T-helper 1 cell treated with Interleukin-12 subunit alpha and Interleukin-12 subunit beta and Interleukin-4 antibody, amounts not matched to agents 30 μg/mL and 1 μg/mL, for 36 hours (primary cell): ENCODE measurements at regions not wholly inside any gene's neighbourhood (a gene's known extent, or its start where the extent isn't known, plus 50 kb on each side); places are given as distances from the start of the nearest gene placed in this dataset.
"Not testable (repeated sequence)": the region's sequence is repeated elsewhere in the genome, so short reads cannot be mapped to it uniquely, and the experiment has no call there.

ENCODE experiments used
- H3K27ac Mint-ChIP-seq: one replicate; pipeline ENCODE4 v1.8.0; 2021; ENCODE audit warnings: mild to moderate bottlenecking, mixed read lengths
- H3K27me3 Mint-ChIP-seq: one replicate; pipeline ENCODE4 v1.8.0; 2021; ENCODE audit warnings: low read depth, mixed read lengths
- H3K36me3 Mint-ChIP-seq: one replicate; pipeline ENCODE4 v1.8.0; 2021; ENCODE audit warnings: low read depth, mixed read lengths
- H3K4me1 Mint-ChIP-seq: one replicate; pipeline ENCODE4 v1.8.0; 2021; ENCODE audit warnings: low read depth, mixed read lengths
- H3K4me3 Mint-ChIP-seq: one replicate; pipeline ENCODE4 v1.8.0; 2021; ENCODE audit warnings: mild to moderate bottlenecking, moderate library complexity, mixed read lengths
- H3K9me3 Mint-ChIP-seq: one replicate; pipeline ENCODE4 v1.8.0; 2021; ENCODE audit warnings: mixed read lengths

DNA sequence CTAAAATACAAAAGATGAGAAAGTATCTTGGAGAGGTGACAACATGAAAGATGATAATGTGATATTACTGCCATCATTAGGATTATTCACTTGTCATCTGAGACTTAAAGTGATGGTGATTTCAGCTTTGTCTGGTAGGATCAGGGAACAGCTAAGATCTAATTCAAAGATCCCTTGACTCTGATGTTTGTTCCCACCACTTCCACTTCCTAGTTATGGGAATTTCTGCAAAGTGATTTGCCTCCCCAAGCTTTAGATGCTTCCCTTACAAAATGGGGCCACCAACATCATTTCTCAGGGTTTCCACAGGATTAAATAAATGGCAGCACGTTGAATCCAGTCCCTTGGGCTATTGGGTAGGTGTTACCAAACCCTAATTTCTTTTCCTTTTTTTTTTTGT lies 550.8 kb upstream of the CDH5 start:
- H3K9me3 Mint-ChIP-seq: no peaks in the 10 kb centered on the region
- H3K4me3 Mint-ChIP-seq: no peak overlapping the region
- no peak overlapping the region for H3K27ac Mint-ChIP-seq
- no peaks in the 10 kb centered on the region for H3K27me3 Mint-ChIP-seq
- no peaks in the 10 kb centered on the region for H3K36me3 Mint-ChIP-seq
- no peaks in the 10 kb centered on the region for H3K4me1 Mint-ChIP-seq

DNA sequence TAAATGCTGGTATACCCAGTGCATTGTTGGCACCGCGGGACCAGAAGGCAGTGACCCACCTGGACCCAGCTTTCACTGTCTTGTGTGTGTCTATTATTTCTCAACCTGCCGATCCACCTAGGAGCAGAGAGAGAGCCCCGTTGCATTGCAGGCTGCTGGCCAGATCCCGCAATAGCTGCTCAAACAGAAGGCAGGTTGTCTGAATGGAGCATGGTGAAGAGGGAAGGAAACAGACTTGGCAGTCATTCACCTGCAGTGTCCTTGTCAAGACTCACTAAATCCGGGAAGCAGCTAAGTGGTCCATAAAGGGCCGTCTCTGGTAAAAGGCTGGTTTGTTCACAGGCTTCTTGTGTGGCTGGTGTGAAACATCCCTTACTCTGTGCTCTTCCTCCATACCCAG lies 552.6 kb upstream of the CDH5 start:
- H3K4me3 Mint-ChIP-seq, H3K9me3 Mint-ChIP-seq, H3K27me3 Mint-ChIP-seq, H3K4me1 Mint-ChIP-seq, H3K36me3 Mint-ChIP-seq, H3K27ac Mint-ChIP-seq: not testable (repeated sequence)

DNA sequence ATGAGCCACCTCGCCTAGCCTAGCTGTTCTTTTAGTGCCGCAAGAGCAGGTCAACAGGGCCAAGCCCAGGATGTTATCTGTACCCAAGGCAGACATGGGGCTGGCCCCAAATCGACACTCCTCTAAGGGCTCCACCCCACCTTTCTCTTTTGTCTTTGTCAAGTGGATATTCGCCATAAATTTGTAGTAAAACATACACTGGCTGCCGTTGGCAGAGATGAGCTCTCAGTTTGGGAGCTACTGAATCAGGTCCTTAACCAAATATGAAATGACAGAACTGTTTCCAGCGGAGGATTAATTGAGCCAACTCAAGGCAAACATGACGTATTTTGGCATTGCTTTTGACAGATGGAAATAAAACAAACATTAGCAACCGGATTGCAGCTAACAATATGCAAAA lies 556.9 kb upstream of the CDH5 start:
- H3K36me3 Mint-ChIP-seq: no peaks in the 10 kb centered on the region
- no peaks in the 10 kb centered on the region for H3K27me3 Mint-ChIP-seq
- no peak overlapping the region for H3K27ac Mint-ChIP-seq
- no peaks in the 10 kb centered on the region for H3K4me1 Mint-ChIP-seq
- no peak overlapping the region for H3K4me3 Mint-ChIP-seq
- H3K9me3 Mint-ChIP-seq: no peaks in the 10 kb centered on the region

DNA sequence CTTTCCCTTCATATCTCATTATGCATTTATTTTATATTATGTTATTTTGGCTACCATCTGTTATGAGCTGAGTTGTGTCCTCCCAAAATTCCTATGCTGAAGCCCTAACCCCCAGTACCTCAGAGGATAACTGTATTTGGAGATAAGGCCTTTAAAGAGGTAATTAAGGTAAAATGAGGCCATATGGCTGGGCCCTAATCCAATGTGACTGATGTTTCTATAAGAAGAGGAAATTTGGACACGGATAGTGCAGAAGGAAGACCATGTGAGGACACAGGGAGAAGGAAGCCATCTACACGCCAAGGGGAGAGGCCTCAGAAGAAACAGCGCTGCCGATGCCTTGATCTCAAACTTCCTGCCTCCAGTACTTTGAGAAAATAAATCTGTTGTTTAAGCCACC lies 557.7 kb upstream of the CDH5 start:
- no peaks in the 10 kb centered on the region for H3K4me1 Mint-ChIP-seq

DNA sequence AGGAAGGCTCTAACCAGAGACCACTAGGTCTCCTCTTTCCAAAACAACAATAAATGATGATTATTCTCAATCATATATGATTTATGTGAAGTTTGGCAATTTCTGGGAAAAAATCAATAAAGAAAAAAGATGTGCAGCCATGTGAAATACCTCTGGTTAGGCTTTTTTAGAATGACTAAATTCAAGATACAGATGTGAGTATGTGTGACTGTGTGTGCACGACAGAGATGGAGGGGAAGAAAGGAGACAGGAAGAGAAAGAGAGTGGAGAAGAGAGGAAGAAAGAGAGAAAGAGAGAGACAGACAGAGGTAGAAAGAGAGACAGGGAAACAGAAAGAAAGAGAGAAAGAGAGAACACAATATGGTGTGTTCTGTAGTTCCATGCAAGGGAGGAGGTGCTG lies 558.6 kb upstream of the CDH5 start:
- no peaks in the 10 kb centered on the region for H3K9me3 Mint-ChIP-seq
- H3K27me3 Mint-ChIP-seq: no peaks in the 10 kb centered on the region
- no peaks in the 10 kb centered on the region for H3K4me1 Mint-ChIP-seq
- H3K36me3 Mint-ChIP-seq: no peaks in the 10 kb centered on the region
- H3K4me3 Mint-ChIP-seq: no peak overlapping the region
- H3K27ac Mint-ChIP-seq: no peak overlapping the region

More for the DNA sequence above, 557.7 kb upstream of the CDH5 start:
- Mint-ChIP-seq H3K27me3 (no peaks in the 10 kb centered on the region), H3K27ac (no peak overlapping the region), H3K36me3 (no peaks in the 10 kb centered on the region), H3K4me3 (no peak overlapping the region), H3K9me3 (no peaks in the 10 kb centered on the region)

DNA sequence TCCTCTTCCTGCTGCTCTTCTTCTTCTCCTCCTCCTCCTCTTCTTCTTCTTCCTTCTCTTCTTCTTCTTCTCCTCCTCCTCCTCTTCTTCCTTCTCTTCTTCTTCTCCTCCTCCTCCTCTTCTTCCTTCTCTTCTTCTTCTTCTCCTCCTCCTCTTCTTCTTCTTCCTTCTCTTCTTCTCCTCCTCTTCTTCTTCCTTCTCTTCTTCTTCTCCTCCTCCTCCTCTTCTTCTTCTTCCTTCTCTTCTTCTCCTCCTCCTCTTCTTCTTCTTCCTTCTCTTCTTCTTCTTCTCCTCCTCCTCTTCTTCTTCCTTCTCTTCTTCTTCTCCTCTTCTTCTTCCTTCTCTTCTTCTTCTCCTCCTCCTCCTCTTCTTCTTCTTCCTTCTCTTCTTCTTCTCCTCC lies 560.8 kb upstream of the CDH5 start:
- H3K27ac Mint-ChIP-seq, H3K9me3 Mint-ChIP-seq, H3K27me3 Mint-ChIP-seq, H3K36me3 Mint-ChIP-seq, H3K4me3 Mint-ChIP-seq, H3K4me1 Mint-ChIP-seq: not testable (repeated sequence)

DNA sequence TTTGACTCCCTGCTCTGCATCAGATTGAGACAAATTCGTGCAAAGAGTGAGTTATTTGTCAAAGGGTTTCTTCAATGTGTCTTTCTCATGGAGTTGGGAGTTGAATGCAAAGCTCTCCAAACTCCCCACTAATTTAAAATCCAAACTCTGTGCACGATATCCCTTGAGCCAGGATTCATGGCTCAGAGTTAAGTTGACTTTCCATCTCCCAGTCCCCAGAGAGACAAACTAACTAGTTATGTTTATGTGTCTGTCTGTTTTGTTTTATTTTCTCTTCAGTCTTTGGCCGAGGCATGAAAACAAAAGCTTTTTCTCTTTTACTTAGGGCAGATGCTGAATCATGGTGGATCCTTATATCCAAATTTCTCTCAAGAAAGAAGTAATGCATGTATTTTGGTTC lies 570.0 kb upstream of the CDH5 start:
- H3K9me3 Mint-ChIP-seq: no peaks in the 10 kb centered on the region
- H3K27ac Mint-ChIP-seq: no peak overlapping the region
- H3K4me3 Mint-ChIP-seq: no peak overlapping the region
- H3K27me3 Mint-ChIP-seq: no peaks in the 10 kb centered on the region
- H3K36me3 Mint-ChIP-seq: no peaks in the 10 kb centered on the region
- no peaks in the 10 kb centered on the region for H3K4me1 Mint-ChIP-seq

DNA sequence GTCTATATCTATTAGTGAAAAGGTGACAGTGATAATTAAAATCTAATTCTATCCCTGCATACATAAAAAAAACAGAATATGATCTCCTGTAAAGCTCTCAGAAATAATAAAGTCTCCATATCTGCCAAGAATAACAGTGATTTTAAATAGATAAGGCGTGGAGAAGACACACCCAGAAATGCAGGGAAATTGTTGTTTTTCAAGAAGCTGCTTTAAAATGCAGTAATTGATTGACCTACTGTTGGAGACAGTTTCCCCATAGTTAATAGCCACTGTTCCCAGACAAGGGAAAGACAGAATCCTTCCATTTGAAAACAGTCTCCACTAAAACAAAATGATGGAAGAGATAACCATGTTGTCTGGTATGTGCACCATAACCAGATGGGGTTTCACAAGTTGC lies 571.5 kb upstream of the CDH5 start:
- Mint-ChIP-seq H3K27ac (no peak overlapping the region), H3K36me3 (no peaks in the 10 kb centered on the region), H3K9me3 (no peaks in the 10 kb centered on the region), H3K4me3 (no peak overlapping the region), H3K4me1 (no peaks in the 10 kb centered on the region), H3K27me3 (no peaks in the 10 kb centered on the region)

DNA sequence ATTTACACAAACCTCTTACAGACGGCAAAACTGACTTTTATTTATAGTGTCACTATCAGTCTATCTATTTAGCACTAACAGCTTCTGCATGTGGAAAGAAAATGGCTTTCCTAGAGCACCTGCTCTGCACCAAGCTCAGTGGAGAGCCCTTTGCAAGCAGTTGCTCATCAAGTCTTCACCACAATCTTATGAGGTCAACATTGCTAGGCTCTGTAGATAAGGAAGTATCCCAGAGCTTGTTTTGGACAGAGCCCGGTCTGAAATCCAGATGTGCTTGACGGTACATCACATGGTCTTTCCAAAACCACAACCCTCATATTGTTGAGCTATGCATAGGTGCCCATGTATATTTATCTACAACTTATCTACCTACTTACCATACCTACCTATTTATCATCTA lies 572.7 kb upstream of the CDH5 start:
- H3K4me3 Mint-ChIP-seq: no peak overlapping the region
- no peaks in the 10 kb centered on the region for H3K4me1 Mint-ChIP-seq
- no peaks in the 10 kb centered on the region for H3K27me3 Mint-ChIP-seq
- H3K9me3 Mint-ChIP-seq: no peaks in the 10 kb centered on the region
- H3K27ac Mint-ChIP-seq: no peak overlapping the region
- H3K36me3 Mint-ChIP-seq: no peaks in the 10 kb centered on the region

DNA sequence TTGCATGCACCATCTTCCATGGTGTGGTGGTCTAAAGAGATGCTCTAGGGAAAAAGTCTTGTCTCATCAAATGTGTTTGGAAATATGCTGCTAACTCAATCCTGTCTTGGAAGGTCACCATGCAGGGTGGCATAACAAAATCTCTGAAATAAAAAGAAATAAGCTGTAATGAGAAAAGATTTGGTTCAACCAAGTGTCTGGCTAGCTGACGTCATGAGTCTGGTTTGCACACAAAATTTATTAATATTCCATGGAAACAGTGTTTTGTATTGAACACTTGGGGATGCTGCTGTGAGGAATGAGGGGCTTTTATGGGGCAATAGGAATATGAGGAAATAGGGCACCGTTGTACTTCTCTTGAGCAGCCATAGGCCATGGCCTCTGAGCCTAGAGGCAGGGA lies 575.7 kb upstream of the CDH5 start:
- no peaks in the 10 kb centered on the region for H3K9me3 Mint-ChIP-seq
- no peaks in the 10 kb centered on the region for H3K36me3 Mint-ChIP-seq
- no peaks in the 10 kb centered on the region for H3K4me1 Mint-ChIP-seq
- no peak overlapping the region for H3K27ac Mint-ChIP-seq
- no peaks in the 10 kb centered on the region for H3K27me3 Mint-ChIP-seq
- no peak overlapping the region for H3K4me3 Mint-ChIP-seq

DNA sequence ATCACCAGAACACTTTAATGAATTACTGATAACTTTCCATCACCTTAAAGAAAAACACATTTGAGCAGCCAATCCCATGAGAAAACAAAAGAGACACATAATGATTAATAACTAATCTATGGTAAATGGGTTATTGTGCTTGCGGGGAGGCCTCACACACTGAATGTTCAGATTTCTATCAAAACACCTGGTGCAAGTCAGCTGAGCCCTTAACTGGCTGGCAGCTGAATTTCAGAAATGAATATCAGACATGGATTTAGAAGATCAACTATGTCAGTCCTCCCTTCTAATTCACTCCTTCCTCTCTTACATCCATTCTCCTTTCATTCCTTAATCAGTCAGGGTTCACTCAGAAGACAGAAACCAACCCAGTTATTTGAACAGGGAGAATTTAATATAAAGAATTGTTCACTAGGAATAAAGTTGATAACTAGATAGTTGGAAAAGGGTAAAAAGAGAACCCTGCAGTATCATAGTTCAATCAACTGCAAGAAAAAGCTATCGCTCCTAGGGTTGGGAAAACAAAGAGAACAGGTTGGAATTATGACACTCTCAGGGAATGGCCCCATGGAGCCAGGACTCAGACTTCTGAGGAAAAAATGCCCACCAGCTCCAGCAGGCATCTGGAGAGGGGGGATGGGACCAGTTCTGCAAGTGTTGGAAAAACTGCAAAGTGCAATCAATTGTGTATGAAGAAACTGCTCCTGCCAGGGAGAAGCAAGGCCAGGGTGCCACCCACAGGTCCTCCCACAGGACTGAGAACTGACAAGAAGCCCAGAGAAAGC lies 577.1 kb upstream of the CDH5 start:
- Mint-ChIP-seq H3K27me3 (no peaks in the 10 kb centered on the region), H3K27ac (no peak overlapping the region), H3K9me3 (no peaks in the 10 kb centered on the region), H3K36me3 (no peaks in the 10 kb centered on the region), H3K4me3 (no peak overlapping the region), H3K4me1 (no peaks in the 10 kb centered on the region)

DNA sequence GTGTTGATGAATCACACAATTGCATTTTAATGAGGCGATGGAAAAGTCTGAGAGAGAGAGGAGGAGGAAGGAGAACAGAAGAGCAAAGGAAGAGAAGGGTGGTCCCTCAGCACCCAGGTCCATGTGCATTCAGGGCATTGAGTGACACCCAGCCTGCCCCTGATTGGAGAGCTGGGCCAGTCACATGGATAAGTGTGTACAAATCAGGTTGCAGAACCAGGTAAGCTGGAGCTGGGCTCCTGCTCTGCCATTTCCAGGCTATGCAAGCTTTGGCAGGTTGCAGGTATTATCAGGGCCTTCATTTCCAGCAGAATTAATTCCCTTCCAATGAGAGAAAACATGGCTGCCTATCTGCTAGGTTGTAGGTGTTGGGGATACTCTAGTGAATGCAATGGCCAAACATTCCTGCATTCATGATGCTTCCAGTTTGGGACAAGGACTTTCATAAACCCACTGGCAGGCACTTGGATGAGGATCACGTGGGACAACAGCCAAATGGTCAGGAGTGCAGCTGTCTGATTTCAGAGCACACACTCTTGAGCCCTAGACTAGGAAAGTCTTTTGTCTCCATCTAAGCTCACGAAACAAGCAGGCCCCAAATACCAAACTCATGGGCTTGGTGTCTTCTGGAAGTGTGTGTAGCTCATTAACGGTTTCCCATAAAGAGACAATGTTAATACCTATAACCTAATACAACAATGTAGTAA lies 577.9 kb upstream of the CDH5 start:
- H3K27me3 Mint-ChIP-seq: no peaks in the 10 kb centered on the region
- no peaks in the 10 kb centered on the region for H3K36me3 Mint-ChIP-seq
- H3K9me3 Mint-ChIP-seq: no peaks in the 10 kb centered on the region
- no peak overlapping the region for H3K27ac Mint-ChIP-seq
- H3K4me1 Mint-ChIP-seq: no peaks in the 10 kb centered on the region
- H3K4me3 Mint-ChIP-seq: no peak overlapping the region

DNA sequence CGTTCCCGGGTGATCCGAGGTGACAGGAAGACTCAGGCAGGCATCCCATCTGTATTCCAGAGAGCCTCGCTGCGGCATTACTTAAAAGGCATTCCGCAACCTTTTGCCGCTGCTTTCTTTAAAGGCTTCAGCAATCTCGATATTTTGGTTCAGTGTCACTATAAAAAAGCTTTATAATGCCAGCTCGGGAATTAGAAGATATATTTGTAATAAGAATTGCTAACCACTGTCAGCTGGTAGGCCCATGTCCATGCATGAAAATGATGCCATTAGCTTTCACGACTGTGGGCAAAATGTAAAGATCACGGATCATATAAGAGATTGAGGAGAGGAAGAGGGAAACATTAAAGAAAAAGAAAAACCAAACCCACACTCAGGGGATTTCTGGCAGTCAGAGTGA lies 578.6 kb upstream of the CDH5 start:
- no peak overlapping the region for H3K4me3 Mint-ChIP-seq
- no peaks in the 10 kb centered on the region for H3K9me3 Mint-ChIP-seq
- no peak overlapping the region for H3K27ac Mint-ChIP-seq
- H3K36me3 Mint-ChIP-seq: no peaks in the 10 kb centered on the region
- no peaks in the 10 kb centered on the region for H3K4me1 Mint-ChIP-seq
- no peaks in the 10 kb centered on the region for H3K27me3 Mint-ChIP-seq

DNA sequence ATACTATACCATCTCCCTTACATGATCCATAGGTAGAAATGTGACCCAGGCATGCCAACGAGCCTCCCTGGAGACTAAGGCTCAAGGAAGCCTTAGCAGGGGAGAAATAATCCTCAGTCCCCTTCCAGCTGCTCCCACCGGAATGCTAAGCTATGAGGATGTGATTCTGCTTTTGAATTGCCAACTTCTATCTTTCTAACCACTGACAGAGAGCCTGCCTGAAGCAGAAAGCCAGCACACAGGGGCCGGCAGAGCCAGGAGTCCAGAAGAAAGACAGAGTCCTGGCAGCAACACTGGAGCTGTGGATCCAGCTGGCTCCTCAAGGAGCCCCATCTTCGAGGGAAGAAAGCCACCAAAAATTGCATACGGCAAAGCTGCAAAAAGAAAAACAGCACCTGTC lies 579.6 kb upstream of the CDH5 start:
- Mint-ChIP-seq H3K9me3 (no peaks in the 10 kb centered on the region), H3K36me3 (no peaks in the 10 kb centered on the region), H3K27ac (no peak overlapping the region), H3K4me3 (no peak overlapping the region), H3K27me3 (no peaks in the 10 kb centered on the region), H3K4me1 (no peaks in the 10 kb centered on the region)

DNA sequence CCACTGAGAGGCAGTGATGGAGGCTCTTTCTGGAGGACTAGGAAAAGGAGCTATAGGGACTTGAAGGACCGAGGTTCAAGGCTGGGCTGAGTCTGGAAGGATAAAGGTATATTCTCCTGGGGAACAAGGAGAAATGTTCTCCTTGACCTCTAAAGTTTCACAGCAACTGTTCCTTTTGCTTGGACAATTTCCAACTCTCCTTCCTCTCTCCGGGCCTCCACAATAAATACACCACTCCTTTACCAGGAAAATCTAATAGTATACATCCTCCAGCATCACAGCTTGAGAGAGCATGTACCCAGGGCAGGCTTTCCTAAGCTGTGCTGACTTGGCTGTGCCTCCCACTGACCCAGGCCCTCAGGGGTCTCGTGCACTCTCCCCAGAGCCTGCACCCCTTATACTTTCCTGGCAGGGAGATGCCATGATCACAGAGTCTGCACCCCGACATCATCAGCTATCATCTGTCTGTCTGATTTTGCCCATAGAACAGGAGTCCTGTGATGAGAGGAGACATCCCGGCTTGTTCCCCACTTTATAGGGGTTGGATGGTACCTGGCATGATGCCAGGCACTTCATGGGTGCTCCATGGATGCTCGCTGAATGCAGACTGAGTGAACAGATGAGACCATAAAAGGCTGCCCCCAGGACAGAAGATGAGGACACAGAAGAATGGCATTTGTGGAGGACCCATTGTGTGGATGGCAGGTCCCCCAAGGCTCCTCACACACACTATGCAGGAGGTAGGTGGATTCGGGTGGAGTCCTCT lies 582.6 kb upstream of the CDH5 start:
- no peak overlapping the region for H3K4me3 Mint-ChIP-seq
- no peaks in the 10 kb centered on the region for H3K36me3 Mint-ChIP-seq
- H3K4me1 Mint-ChIP-seq: no peaks in the 10 kb centered on the region
- no peak overlapping the region for H3K27ac Mint-ChIP-seq
- no peaks in the 10 kb centered on the region for H3K27me3 Mint-ChIP-seq
- no peaks in the 10 kb centered on the region for H3K9me3 Mint-ChIP-seq
